ENCODE measurements at regions not wholly inside any gene's neighbourhood (a gene's known extent, or its start where the extent isn't known, plus 50 kb on each side); places are given as distances from the start of the nearest gene placed in this dataset.

DNA sequence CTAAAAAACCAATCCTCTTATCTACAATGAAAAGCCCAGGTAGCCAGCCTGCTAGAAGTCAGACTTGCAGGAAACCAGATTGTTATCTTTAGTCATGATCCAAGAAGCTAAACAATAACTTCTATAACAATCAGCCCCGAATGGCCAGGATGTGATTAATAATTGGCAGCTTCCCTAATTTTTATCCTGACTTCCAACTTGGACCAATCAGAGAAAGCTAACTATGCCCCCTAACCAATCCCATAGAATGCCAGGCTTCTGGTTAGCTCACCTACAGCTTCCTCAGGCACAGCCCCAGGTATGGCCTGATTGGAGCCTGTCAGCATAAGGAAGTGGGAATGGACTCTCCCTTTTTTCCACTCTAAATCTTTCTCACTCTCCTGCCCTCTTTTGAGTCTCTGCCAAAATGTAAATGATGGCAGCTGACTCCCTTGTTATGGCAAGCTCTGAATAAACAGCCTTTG, 394.9 kb downstream of the DLEU7 start:
- Mint-ChIP-seq H3K9me3 (no peaks in the 10 kb centered on the region), H3K4me1 (no peaks in the 10 kb centered on the region), H3K4me3 (no peak overlapping the region), H3K27me3 (no peaks in the 10 kb centered on the region), H3K27ac (peak overlapping the region in 1 of 3 donors; percentile 39), H3K36me3 (no peaks in the 10 kb centered on the region)

DNA sequence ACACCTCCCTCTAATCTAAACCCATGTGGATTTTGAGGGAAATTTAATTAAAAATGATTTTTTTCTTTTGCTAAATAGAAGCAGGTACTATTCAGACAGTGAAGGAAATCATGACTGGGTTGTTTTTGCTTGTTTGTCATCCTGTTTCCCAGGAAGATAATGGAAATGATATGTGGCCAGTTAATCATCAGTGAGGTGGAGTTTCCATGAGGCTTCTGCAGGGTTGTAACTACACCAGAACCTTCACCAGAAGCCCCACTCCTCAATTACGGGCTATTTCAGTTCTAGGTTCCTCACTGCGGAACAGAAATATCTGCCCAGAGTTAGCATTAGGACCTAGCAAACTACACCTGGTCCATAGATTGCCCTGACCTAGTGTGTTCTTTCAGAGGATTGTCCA, 394.0 kb downstream of the DLEU7 start:
- no peaks in the 10 kb centered on the region for H3K36me3 Mint-ChIP-seq
- H3K27me3 Mint-ChIP-seq = no peaks in the 10 kb centered on the region
- no peak overlapping the region for H3K4me3 Mint-ChIP-seq
- no peaks in the 10 kb centered on the region for H3K9me3 Mint-ChIP-seq
- no peaks in the 10 kb centered on the region for H3K4me1 Mint-ChIP-seq
- H3K27ac Mint-ChIP-seq = no peak overlapping the region

DNA sequence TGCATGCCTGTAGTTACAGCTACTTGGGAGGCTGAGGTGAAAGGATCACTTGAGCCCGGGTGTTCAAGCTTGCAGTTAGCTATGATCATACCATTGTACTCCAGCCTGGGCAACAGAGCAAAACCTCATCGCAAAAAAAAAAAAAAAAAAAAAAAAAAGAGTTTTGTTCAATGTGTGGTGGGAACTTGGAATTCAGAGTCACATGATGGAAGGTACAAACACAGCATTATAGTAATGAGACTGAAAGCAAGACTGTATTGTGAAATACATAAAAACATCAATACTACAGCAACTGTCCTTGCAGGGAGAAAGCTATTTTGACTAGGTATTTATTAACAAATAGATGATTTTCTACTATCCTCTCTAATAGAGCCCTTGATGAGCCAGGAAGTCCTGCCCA, 393.2 kb downstream of the DLEU7 start:
- Mint-ChIP-seq H3K4me3 (no peak overlapping the region), H3K9me3 (no peaks in the 10 kb centered on the region), H3K4me1 (no peaks in the 10 kb centered on the region), H3K36me3 (no peaks in the 10 kb centered on the region), H3K27me3 (no peaks in the 10 kb centered on the region), H3K27ac (no peak overlapping the region)

- Mint-ChIP-seq H3K36me3 (no peaks in the 10 kb centered on the region), H3K27me3 (no peaks in the 10 kb centered on the region), H3K4me1 (no peaks in the 10 kb centered on the region), H3K4me3 (no peak overlapping the region), H3K27ac (no peak overlapping the region), H3K9me3 (no peaks in the 10 kb centered on the region)
These were observed 391.9 kb downstream of the DLEU7 start for GRCh38 chr13:50451609-50452008.

- H3K27me3 Mint-ChIP-seq = no peaks in the 10 kb centered on the region
- H3K36me3 Mint-ChIP-seq = no peaks in the 10 kb centered on the region
These were observed 391.5 kb downstream of the DLEU7 start for GRCh38 chr13:50452028-50452427.

DNA sequence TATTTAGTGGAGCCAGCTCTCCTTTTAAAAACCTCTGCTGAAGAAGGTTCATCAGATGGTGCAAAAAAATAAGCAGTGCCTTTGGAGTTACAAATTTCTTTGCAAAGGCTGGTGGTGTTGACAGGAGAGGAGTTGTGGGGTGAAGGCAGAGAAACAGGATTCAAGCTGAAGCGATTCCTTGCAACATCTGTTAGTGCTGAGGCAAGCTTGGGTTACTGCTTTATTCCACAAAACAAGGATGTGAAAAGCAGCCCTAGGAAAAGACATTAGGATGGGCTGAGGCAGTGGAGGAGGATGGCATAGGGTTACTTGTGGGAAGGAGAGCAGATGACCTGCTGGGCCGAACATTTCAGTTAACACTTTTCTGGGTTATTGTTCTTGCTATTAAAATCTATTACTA, 390.7 kb downstream of the DLEU7 start:
- H3K27me3 Mint-ChIP-seq = no peaks in the 10 kb centered on the region
- H3K27ac Mint-ChIP-seq = no peak overlapping the region
- no peak overlapping the region for H3K4me3 Mint-ChIP-seq
- H3K4me1 Mint-ChIP-seq = peaks cover 0 to 4% (median 3%) of the 10 kb centered on the region in 3 donors
- no peaks in the 10 kb centered on the region for H3K36me3 Mint-ChIP-seq
- H3K9me3 Mint-ChIP-seq = no peaks in the 10 kb centered on the region

More at GRCh38 chr13:50452028-50452427, 391.5 kb downstream of the DLEU7 start:
- no peaks in the 10 kb centered on the region for H3K9me3 Mint-ChIP-seq
- H3K27ac Mint-ChIP-seq = no peak overlapping the region
- H3K4me1 Mint-ChIP-seq = no peaks in the 10 kb centered on the region
- H3K4me3 Mint-ChIP-seq = no peak overlapping the region

- no peak overlapping the region for H3K4me3 Mint-ChIP-seq
- no peaks in the 10 kb centered on the region for H3K9me3 Mint-ChIP-seq
- no peaks in the 10 kb centered on the region for H3K27me3 Mint-ChIP-seq
- no peak overlapping the region for H3K27ac Mint-ChIP-seq
- H3K4me1 Mint-ChIP-seq = peaks cover under 1 to 6% (median 5%) of the 10 kb centered on the region in 3 donors
- H3K36me3 Mint-ChIP-seq = no peaks in the 10 kb centered on the region
These were observed 390.3 kb downstream of the DLEU7 start for GRCh38 chr13:50453188-50453587.

- Mint-ChIP-seq H3K36me3 (no peaks in the 10 kb centered on the region), H3K4me3 (no peak overlapping the region), H3K9me3 (no peaks in the 10 kb centered on the region), H3K27me3 (no peaks in the 10 kb centered on the region), H3K4me1 (peaks cover 2 to 9% (median 6%) of the 10 kb centered on the region in 3 donors), H3K27ac (no peak overlapping the region)
These were observed 387.4 kb downstream of the DLEU7 start for GRCh38 chr13:50456111-50456510.

DNA sequence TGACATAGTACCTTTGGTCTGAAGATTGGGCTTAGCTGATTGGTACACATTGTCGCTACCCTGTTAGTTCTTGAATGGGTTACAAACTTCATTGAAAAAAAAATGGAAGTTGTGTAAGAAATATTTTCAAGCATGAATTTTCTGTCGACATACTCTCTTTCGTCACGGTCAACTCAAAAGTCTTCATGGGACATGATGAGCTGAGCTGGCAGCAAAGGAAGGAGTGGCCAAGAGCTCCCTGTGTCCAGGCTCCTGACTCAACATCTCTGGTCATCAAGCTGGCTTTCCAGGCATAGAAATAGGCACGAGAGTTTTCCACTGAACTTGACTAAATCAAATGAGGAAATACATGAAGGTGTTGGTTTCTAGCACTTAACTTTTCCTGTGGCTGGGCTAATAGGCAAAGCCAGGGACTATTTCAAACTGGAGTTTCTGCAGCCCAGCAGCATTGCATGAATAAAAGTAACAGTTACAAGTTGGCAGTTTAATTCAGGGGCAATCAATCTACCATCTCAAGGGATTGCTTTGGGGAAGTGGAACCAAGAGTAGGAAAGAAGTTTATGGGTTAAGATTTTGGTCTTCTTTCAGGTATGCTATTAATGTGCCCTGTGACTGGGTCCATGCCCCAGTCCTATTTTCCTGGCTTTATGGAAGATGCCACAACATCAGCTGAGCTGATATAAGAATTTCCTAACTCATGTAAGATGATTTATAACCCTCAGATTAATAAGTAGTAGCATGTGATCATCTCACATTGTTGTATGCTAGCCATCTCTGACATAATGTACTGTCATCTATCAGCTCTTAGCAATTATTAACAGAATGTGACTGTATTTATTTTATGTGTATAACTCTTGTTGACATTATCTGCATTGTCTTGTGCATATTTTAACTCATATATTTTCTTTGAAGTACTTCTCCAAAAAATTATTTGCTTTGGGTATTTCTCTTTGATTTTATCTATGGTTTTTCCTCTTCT, 385.8 kb downstream of the DLEU7 start:
- Mint-ChIP-seq H3K9me3 (peaks cover 0 to 2% (median 0%) of the 10 kb centered on the region in 3 donors), H3K27ac (no peak overlapping the region), H3K27me3 (no peaks in the 10 kb centered on the region), H3K36me3 (no peaks in the 10 kb centered on the region), H3K4me3 (peak overlapping the region in 1 of 4 donors; percentile 29), H3K4me1 (peaks cover 2 to 9% (median 6%) of the 10 kb centered on the region in 3 donors)

- no peaks in the 10 kb centered on the region for H3K27me3 Mint-ChIP-seq
- no peaks in the 10 kb centered on the region for H3K36me3 Mint-ChIP-seq
- no peak overlapping the region for H3K4me3 Mint-ChIP-seq
- H3K9me3 Mint-ChIP-seq = peaks cover 0 to 2% (median 0%) of the 10 kb centered on the region in 3 donors
- H3K27ac Mint-ChIP-seq = no peak overlapping the region
- peaks cover 2 to 9% (median 6%) of the 10 kb centered on the region in 3 donors for H3K4me1 Mint-ChIP-seq
These were observed 384.4 kb downstream of the DLEU7 start for GRCh38 chr13:50459046-50459445.

DNA sequence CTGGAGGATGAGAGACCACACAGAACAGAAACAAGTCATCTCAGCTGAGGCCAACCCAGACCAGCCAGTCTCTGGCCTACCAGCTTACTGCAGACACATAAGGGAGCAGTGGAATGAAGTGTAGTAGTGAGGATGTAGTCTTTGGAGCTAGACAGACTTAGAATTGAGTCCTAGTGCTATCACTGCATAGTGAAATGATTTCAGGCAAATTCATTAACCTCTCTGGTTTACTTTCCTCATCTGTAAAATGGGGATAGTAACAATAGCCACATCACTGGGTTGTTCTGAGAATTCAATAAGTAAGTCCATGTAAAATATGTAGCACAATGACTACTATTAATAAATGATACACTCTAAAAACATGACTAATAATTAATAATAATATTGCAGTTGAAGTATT, 383.8 kb downstream of the DLEU7 start:
- H3K36me3 Mint-ChIP-seq = no peaks in the 10 kb centered on the region
- H3K27me3 Mint-ChIP-seq = no peaks in the 10 kb centered on the region
- no peak overlapping the region for H3K4me3 Mint-ChIP-seq
- H3K27ac Mint-ChIP-seq = peak overlapping the region in 1 of 3 donors; percentile 49
- peaks cover 0 to 2% (median 0%) of the 10 kb centered on the region in 3 donors for H3K9me3 Mint-ChIP-seq
- peaks cover 2 to 9% (median 6%) of the 10 kb centered on the region in 3 donors for H3K4me1 Mint-ChIP-seq

- peaks cover 0 to 2% (median 0%) of the 10 kb centered on the region in 3 donors for H3K9me3 Mint-ChIP-seq
- H3K4me3 Mint-ChIP-seq = no peak overlapping the region
- peaks cover 2 to 9% (median 6%) of the 10 kb centered on the region in 3 donors for H3K4me1 Mint-ChIP-seq
- H3K36me3 Mint-ChIP-seq = no peaks in the 10 kb centered on the region
- H3K27me3 Mint-ChIP-seq = no peaks in the 10 kb centered on the region
- H3K27ac Mint-ChIP-seq = no peak overlapping the region
These were observed 383.1 kb downstream of the DLEU7 start for GRCh38 chr13:50460358-50460757.

GRCh38 chr13:50461189-50461588, 382.3 kb downstream of the DLEU7 start:
- peaks cover 0 to 2% (median 0%) of the 10 kb centered on the region in 3 donors for H3K9me3 Mint-ChIP-seq
- no peak overlapping the region for H3K4me3 Mint-ChIP-seq
- H3K4me1 Mint-ChIP-seq = peaks cover 2 to 9% (median 6%) of the 10 kb centered on the region in 3 donors
- no peaks in the 10 kb centered on the region for H3K27me3 Mint-ChIP-seq
- no peaks in the 10 kb centered on the region for H3K36me3 Mint-ChIP-seq
- no peak overlapping the region for H3K27ac Mint-ChIP-seq

DNA sequence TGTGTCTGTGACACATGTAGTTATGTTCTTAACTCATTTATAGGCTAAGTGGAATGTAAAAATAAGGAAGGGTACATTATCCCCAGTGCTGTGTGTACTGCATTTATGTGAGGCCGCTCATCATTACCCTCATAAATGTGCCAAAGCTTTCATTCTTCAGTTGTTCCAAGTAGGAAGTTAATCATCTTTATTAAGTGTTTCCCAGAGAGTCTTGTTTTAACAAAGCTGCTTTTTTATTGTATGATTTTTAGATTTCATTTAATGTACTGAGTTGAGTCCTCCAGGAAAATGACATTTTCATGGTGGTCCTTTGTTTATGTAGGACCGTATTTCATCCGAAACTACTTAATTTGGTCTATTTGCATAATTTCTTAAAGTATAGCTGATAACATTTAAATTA, 379.8 kb downstream of the DLEU7 start:
- Mint-ChIP-seq H3K4me1 (peaks cover 0 to 5% (median 0%) of the 10 kb centered on the region in 3 donors), H3K4me3 (no peak overlapping the region), H3K27me3 (no peaks in the 10 kb centered on the region), H3K36me3 (no peaks in the 10 kb centered on the region), H3K9me3 (peaks cover 0 to 3% (median 0%) of the 10 kb centered on the region in 3 donors), H3K27ac (no peak overlapping the region)

DNA sequence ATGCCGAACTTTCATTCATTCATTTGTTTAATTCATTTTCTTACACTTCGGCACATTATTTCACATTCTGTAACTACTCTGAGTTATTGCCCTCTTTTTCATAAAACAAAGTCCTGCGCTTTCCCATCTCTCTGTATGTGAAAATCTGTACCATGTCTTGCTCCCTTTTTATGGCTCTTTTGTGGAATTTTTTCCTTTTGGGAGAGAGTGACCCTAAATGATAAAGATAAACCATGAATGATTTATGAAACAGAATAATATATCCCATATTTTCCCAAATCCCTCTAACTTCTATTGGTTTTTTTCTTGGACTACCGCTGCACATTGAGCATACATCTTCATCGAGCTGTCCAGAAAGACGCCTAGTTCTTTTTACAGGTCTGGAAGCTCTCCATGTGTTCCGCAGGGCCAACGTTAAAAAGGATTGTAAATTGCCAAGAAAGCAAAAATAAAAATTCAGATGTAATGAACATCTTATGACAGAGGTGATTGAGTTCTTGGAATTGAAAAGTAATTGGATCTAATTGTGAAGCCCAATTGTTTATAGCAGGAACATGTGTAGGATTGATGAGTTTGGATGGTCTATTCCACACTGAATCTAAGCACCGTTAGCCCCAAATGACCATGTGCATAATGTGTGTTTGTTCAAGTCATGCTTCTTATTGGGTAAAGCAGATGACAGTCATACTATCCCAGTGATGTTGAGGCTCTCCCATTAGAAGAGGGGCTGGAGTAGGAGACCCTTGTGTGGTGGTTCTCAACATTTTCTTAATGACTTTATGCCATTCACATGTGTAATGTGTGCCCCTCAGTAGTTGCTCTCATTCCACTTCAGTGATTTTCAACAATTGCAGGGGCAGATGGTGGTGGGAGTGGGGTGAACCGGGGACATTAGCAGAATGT, 378.9 kb downstream of the DLEU7 start:
- Mint-ChIP-seq H3K27ac (no peak overlapping the region), H3K4me3 (no peak overlapping the region), H3K4me1 (peaks cover 0 to 5% (median 0%) of the 10 kb centered on the region in 3 donors), H3K27me3 (no peaks in the 10 kb centered on the region), H3K36me3 (no peaks in the 10 kb centered on the region), H3K9me3 (peaks cover 0 to 3% (median 0%) of the 10 kb centered on the region in 3 donors)
